ENCODE measurements at regions not wholly inside any gene's neighbourhood (a gene's known extent, or its start where the extent isn't known, plus 50 kb on each side); places are given as distances from the start of the nearest gene placed in this dataset.

DNA sequence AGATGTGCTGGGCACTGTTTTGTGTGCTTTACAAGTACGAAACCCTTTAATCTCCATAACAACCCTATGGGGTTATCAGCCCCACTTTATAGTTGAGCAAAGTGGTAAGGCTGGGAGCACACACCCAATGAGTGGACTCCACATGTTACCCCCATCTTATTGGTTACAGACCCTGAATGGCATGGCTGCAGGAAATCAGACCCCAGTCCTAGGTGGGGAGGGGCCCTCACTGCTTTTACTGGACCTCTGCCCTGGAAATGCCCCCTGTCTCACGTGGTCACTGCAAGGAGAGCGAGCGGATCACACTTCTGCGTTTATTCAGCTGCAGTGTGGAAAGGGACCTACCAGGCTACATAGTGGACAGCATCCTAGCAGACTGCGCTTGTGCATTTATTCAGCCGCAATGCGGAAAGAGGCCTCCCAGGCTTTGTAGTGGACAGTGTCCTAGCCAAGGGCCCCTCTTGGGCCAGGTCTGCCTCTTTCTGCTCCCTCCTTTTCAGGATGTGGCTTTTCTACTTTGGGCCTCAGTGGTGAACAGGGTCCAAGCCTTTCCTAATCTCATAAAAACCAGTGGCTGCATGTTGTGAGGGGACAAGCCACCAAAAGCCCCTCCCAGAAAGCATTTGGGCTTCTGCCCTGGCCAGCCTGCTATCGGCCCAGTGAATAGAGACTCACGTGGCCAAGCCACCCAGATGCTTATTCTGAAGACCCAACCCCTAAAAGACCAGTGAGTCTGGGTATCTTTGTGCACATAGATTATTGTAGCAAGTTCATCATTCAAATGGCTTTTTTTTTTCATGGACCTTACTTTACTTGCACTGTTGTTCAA is 405.7 kb upstream of the RNF32 start:
- TF ChIP-seq POLR2A (IDR thresholded peaks at IDR 0.05) (no peak), POLR2AphosphoS5 (IDR thresholded peaks at IDR 0.05) (no peak)
- TF ChIP-seq, protein P1, sequence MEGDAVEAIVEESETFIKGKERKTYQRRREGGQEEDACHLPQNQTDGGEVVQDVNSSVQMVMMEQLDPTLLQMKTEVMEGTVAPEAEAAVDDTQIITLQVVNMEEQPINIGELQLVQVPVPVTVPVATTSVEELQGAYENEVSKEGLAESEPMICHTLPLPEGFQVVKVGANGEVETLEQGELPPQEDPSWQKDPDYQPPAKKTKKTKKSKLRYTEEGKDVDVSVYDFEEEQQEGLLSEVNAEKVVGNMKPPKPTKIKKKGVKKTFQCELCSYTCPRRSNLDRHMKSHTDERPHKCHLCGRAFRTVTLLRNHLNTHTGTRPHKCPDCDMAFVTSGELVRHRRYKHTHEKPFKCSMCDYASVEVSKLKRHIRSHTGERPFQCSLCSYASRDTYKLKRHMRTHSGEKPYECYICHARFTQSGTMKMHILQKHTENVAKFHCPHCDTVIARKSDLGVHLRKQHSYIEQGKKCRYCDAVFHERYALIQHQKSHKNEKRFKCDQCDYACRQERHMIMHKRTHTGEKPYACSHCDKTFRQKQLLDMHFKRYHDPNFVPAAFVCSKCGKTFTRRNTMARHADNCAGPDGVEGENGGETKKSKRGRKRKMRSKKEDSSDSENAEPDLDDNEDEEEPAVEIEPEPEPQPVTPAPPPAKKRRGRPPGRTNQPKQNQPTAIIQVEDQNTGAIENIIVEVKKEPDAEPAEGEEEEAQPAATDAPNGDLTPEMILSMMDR (IDR thresholded peaks at IDR 0.05) = no peak

All from upper lobe of left lung (tissue), 4 donors.